HFFc6 (cell line): ENCODE measurements at regions not wholly inside any gene's neighbourhood (a gene's known extent, or its start where the extent isn't known, plus 50 kb on each side); places are given as distances from the start of the nearest gene placed in this dataset.

ENCODE experiments used
- DNase-seq: peaks from one replicate; pipeline ENCODE4 v3.0.0-alpha.2; 2018
- H3K27ac Mint-ChIP-seq: 2 replicates; pipeline ENCODE4 v1.8.0; 2020; ENCODE audit warnings: mild to moderate bottlenecking, mixed read lengths
- H3K27me3 Mint-ChIP-seq: 2 replicates; pipeline ENCODE4 v1.8.0; 2021; ENCODE audit warnings: mild to moderate bottlenecking, moderate library complexity, mixed read lengths; ENCODE audit not compliant: insufficient read depth
- H3K36me3 Mint-ChIP-seq: 2 replicates; pipeline ENCODE4 v1.8.0; 2021; ENCODE audit warnings: low read depth, mixed read lengths
- H3K4me1 Mint-ChIP-seq: 2 replicates; pipeline ENCODE4 v1.8.0; 2020; ENCODE audit warnings: low read depth, mixed read lengths
- H3K4me3 Mint-ChIP-seq: 2 replicates; pipeline ENCODE4 v1.8.0; 2020; ENCODE audit warnings: mild to moderate bottlenecking, moderate library complexity, mixed read lengths
- H3K9me3 Mint-ChIP-seq: 2 replicates; pipeline ENCODE4 v1.8.0; 2020; ENCODE audit warnings: mild to moderate bottlenecking, mixed read lengths
- TF ChIP-seq, protein P1 (sequence below): fragments of 200-600 bp; sonication (generic); IDR thresholded peaks from 2 replicates; pipeline ENCODE4 v1.5.0; 2021; ENCODE audit warnings: antibody characterized with exemption, mild to moderate bottlenecking

DNA sequence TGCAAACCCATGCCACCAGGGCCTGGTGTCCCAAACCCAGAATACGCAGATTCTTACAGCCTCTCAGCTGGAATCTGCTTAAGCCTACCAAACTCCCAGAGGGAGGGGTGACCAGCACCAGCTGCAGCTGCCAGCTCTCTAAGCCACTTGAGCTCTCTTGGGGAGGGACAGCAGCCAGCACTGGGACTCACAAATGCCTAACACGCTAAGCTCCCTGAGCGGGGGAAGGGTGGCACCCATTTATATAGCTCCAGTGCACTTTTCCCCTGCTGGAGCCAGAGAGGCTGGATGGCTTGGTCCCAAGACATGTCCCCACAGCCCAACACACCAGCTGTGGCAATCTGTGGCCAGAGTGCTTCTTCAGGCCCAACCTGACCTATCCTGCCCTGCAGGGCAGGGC, 326.8 kb upstream of the NRG3 start:
- no peak overlapping the region for H3K27ac Mint-ChIP-seq
- H3K9me3 Mint-ChIP-seq, result peaks cover 60% of the 10 kb centered on the region
- no peaks in the 10 kb centered on the region for H3K4me1 Mint-ChIP-seq
- no peaks in the 10 kb centered on the region for H3K36me3 Mint-ChIP-seq
- no peaks in the 10 kb centered on the region for H3K27me3 Mint-ChIP-seq
- no peak overlapping the region for H3K4me3 Mint-ChIP-seq
- TF ChIP-seq, protein P1, sequence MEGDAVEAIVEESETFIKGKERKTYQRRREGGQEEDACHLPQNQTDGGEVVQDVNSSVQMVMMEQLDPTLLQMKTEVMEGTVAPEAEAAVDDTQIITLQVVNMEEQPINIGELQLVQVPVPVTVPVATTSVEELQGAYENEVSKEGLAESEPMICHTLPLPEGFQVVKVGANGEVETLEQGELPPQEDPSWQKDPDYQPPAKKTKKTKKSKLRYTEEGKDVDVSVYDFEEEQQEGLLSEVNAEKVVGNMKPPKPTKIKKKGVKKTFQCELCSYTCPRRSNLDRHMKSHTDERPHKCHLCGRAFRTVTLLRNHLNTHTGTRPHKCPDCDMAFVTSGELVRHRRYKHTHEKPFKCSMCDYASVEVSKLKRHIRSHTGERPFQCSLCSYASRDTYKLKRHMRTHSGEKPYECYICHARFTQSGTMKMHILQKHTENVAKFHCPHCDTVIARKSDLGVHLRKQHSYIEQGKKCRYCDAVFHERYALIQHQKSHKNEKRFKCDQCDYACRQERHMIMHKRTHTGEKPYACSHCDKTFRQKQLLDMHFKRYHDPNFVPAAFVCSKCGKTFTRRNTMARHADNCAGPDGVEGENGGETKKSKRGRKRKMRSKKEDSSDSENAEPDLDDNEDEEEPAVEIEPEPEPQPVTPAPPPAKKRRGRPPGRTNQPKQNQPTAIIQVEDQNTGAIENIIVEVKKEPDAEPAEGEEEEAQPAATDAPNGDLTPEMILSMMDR, result no peak
- no peak for DNase-seq

DNA sequence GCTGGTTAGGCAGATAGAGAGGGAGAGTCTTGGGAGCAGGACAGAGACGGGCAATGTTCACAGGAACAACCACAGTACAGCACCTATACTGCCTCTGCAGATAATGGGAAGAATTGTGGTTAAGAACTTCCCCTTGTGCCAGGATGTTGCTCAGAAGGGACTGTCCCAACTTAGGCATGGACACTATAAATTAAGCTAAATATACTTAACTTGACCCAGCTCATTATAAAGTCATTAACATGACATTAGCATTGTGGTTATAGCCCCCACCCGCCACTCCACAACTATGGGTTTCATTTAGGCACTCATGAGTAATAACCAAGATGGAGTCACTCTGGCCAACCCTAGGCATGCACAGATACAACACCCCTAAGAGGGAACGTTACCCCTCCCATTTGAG, 310.9 kb upstream of the NRG3 start:
- Mint-ChIP-seq H3K27ac (no peak overlapping the region), H3K27me3 (no peaks in the 10 kb centered on the region), H3K9me3 (peaks cover 51% of the 10 kb centered on the region), H3K4me3 (no peak overlapping the region), H3K36me3 (no peaks in the 10 kb centered on the region), H3K4me1 (no peaks in the 10 kb centered on the region)
- no peak for DNase-seq
- TF ChIP-seq, protein P1, result no peak

DNA sequence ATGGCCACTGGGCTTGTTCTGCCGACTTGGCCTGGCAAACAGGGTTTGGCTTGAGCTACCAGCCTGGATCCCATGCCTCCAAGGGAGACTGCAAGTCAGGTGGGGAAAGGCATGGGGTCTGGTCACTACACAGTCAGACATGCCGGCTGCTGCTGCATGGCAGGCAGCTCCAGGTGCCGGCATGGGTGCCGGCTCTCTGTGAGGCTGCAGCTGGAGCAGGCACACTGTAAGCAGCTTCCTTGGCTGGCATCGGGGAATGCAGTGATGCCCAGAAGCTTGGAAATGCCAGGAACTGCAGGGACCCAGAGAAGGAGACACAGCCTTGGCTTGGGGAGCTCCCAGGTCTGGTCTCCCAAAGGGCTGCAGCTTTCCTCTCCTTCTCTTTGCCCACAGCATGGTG, 305.5 kb upstream of the NRG3 start:
- Mint-ChIP-seq H3K4me1 (no peaks in the 10 kb centered on the region), H3K27me3 (no peaks in the 10 kb centered on the region), H3K27ac (no peak overlapping the region), H3K9me3 (peaks cover 25% of the 10 kb centered on the region), H3K36me3 (no peaks in the 10 kb centered on the region), H3K4me3 (no peak overlapping the region)
- TF ChIP-seq, protein P1, result no peak
- DNase-seq, result no peak

DNA sequence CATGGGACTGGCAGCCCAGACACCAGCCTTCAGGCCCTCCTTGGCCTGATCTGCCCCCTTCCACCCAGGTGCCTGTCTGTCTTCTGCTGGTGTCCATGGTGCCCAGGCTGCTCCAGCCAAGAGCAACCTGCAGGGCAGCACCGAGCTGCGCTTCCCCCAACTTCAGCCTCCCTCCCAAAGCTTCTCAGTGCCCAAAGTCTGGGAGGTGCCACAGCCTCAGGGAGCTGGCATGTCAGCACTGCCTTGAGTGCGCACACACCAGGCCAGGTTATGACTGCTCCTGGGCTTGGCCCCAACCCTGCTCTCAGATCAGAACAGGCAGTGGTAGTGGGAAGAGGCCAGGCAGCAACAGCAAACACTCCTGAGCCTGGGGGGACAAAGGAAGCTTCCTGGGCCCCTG, 304.6 kb upstream of the NRG3 start:
- Mint-ChIP-seq H3K9me3 (peaks cover 26% of the 10 kb centered on the region), H3K4me3 (no peak overlapping the region), H3K4me1 (no peaks in the 10 kb centered on the region), H3K27me3 (no peaks in the 10 kb centered on the region), H3K27ac (no peak overlapping the region), H3K36me3 (no peaks in the 10 kb centered on the region)
- TF ChIP-seq, protein P1, result no peak
- DNase-seq, result no peak

DNA sequence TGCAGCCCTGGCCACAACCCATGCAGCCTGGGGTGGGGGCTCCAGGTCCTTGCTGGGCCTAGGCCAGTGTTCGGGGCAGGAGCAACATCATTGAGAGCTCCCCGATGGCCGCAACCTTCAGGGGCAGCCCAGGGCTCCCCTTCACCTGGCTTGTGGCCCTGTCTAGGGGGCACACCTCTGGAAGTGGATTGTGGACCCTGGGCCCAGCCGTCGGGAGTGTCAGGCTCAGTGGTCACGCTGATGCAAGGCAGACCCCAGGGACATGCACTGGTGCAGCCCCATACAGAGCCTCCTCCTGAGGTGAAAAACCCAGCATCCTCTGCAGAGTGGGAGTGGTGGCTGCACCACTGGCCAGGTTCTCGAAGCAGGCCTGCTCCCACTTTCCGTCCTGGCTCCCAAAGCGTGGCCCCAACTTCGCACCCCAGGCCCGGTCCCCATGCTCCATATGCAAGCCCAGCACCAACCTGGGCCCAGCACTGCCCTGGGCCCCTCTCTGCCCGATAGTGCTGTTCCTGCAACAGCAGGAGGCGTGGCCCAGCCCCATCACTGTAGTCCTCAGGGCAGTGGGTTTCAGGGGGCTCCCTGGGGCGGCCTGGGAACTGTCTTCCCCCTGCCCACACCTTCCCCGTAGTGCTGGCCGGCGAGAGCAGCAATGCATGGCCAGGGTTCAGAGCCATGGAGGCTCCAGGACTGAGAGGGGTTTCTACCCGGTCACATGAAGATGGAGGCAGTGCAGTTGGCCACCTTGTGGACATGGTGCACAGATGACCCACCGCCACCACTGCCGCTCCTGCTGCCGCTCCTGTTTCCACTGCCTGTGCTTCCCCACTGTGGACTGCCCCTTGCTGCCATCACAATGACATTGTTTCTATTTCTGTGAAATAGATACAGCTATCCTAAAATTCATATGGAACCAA, 303.9 kb upstream of the NRG3 start:
- Mint-ChIP-seq H3K36me3 (no peaks in the 10 kb centered on the region), H3K9me3 (peaks cover 32% of the 10 kb centered on the region), H3K27me3 (no peaks in the 10 kb centered on the region), H3K27ac (no peak overlapping the region), H3K4me1 (no peaks in the 10 kb centered on the region), H3K4me3 (no peak overlapping the region)
- TF ChIP-seq, protein P1, result no peak
- DNase-seq, result no peak
